ENCODE measurements at regions not wholly inside any gene's neighbourhood (a gene's known extent, or its start where the extent isn't known, plus 50 kb on each side); places are given as distances from the start of the nearest gene placed in this dataset.
A peak's percentile ranks its signal among the peaks of the same experiment; 100 is the strongest.

- DNase-seq, result no peak
Observed at GRCh38 chr2:146158072-146158674, 1638.3 kb upstream of the ZEB2 start.

- DNase-seq, result no peak
Observed at GRCh38 chr2:146147448-146148012, 1627.6 kb upstream of the ZEB2 start.

GRCh38 chr2:146143971-146144370, 1624.1 kb upstream of the ZEB2 start:
- DNase-seq, result no peak

GRCh38 chr2:146138820-146139219, 1618.9 kb upstream of the ZEB2 start:
- no peak for DNase-seq

GRCh38 chr2:146135245-146135644, 1615.3 kb upstream of the ZEB2 start:
- no peak for DNase-seq

- DNase-seq, result no peak
Observed at GRCh38 chr2:146131785-146132184, 1611.9 kb upstream of the ZEB2 start.

- no peak for DNase-seq
Observed at GRCh38 chr2:146131048-146131447, 1611.1 kb upstream of the ZEB2 start.

GRCh38 chr2:146130290-146130689, 1610.4 kb upstream of the ZEB2 start:
- DNase-seq, result no peak

- no peak for DNase-seq
Observed at GRCh38 chr2:146129231-146129630, 1609.3 kb upstream of the ZEB2 start.

- DNase-seq, result peak; percentile 23 to 83
Observed at GRCh38 chr2:146128216-146128615, 1608.3 kb upstream of the ZEB2 start.

- no peak for DNase-seq
Observed at GRCh38 chr2:146125551-146125950, 1605.6 kb upstream of the ZEB2 start.

- DNase-seq, result peak in 1 of 2 experiments; percentile 13
Observed at GRCh38 chr2:146124741-146125140, 1604.8 kb upstream of the ZEB2 start.

GRCh38 chr2:146123714-146124113, 1603.8 kb upstream of the ZEB2 start:
- DNase-seq, result no peak

- peak in 1 of 2 experiments; percentile 8 for DNase-seq
Observed at GRCh38 chr2:146123256-146123655, 1603.3 kb upstream of the ZEB2 start.

- no peak for DNase-seq
Observed at GRCh38 chr2:146119586-146119985, 1599.7 kb upstream of the ZEB2 start.

GRCh38 chr2:146108993-146109392, 1589.1 kb upstream of the ZEB2 start:
- no peak for DNase-seq

GRCh38 chr2:146094185-146094584, 1574.3 kb upstream of the ZEB2 start:
- DNase-seq, result no peak

GRCh38 chr2:146081459-146081858, 1561.5 kb upstream of the ZEB2 start:
- no peak for DNase-seq

GRCh38 chr2:146080925-146081324, 1561.0 kb upstream of the ZEB2 start:
- DNase-seq, result no peak

GRCh38 chr2:146079216-146079615, 1559.3 kb upstream of the ZEB2 start:
- DNase-seq, result no peak

- no peak for DNase-seq
Observed at GRCh38 chr2:146077156-146077555, 1557.2 kb upstream of the ZEB2 start.

- DNase-seq, result no peak
Observed at GRCh38 chr2:146068051-146068450, 1548.1 kb upstream of the ZEB2 start.

GRCh38 chr2:146048141-146048540, 1528.2 kb upstream of the ZEB2 start:
- no peak for DNase-seq

- DNase-seq, result peak; percentile 79 to 95
Observed at GRCh38 chr2:146041274-146041910, 1521.5 kb upstream of the ZEB2 start.

GRCh38 chr2:146040051-146040450, 1520.1 kb upstream of the ZEB2 start:
- DNase-seq, result no peak
